ENCODE measurements at regions not wholly inside any gene's neighbourhood (a gene's known extent, or its start where the extent isn't known, plus 50 kb on each side); places are given as distances from the start of the nearest gene placed in this dataset.

DNA sequence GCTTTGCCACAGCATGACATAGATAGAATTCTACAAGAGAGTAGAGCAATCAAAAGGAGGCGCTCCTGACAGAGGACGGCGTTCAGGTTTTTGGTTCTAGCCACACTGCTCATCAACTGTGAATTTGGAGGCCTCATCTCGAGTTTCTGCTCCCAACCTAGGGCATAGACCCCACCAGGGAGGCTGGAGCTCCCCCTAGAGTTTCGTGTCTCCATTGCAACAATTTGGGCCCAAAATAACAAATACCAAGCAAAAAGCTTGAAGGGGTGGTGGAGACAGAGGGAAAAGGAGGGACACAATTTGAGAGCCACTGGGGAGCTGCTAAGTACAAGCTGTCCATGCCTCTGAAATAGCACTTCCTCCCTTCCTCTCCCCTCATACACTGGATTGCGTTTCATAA lies 297.0 kb downstream of the GPATCH2 start (continued):
- TF ChIP-seq BACH1 (IDR thresholded peaks at IDR 0.05; ENCODE audit: borderline replicate concordance) (no peak), SMC3 (IDR thresholded peaks at IDR 0.05; ENCODE audit: borderline replicate concordance, low read length) (peak; percentile 40), RAD21 (IDR thresholded peaks at IDR 0.05; ENCODE audit: insufficient read depth, low read depth, low read length) (peak; percentile 81)

GRCh38 chr1:217332431-217333065 lies 298.3 kb downstream of the GPATCH2 start:
- ChIA-PET SMC1A (ENCODE audit: uncharacterized antibody, unreplicated experiment) (interaction anchor here (1.4 kb wide), 1 partner anchor 10 kb away, joined by 3 read pairs; no protein-coding TSS in a partner anchor), RAD21 (ENCODE audit: unreplicated experiment) (no interaction called here), POLR2A (interaction anchor here (0.6 kb wide), 1 partner anchor 371 kb away, joined by 7 read pairs; no protein-coding TSS in a partner anchor), CTCF (interaction anchor here (1.1 to 1.9 kb wide), 2 partner anchors 17 to 283 kb away, joined by 3 to 7 read pairs; no protein-coding TSS in a partner anchor)
- ATAC-seq: no peak
- H3K27ac ChIP-seq (ENCODE audit: control insufficient read depth, insufficient read depth): no peak overlapping the region
- H3K9me3 ChIP-seq (replicated peaks; ENCODE audit: control insufficient read depth, insufficient read depth, low read length): no peaks in the 10 kb centered on the region
- in situ Hi-C loops (cut with MboI): no loop called here
- H4K20me1 ChIP-seq (ENCODE audit: control insufficient read depth, insufficient read depth): no peaks in the 10 kb centered on the region
- no peak for FAIRE-seq
- H3K27me3 ChIP-seq (replicated peaks in 1 of 2; ENCODE audit: control insufficient read depth in 2 of 2, insufficient read depth in 2 of 2, low read length in 1 of 2): peaks cover 0 to 3% of the 10 kb centered on the region in 2 experiments; a peak in 2 of 4 replicates
- no peak overlapping the region for H2AFZ ChIP-seq (ENCODE audit: control insufficient read depth, low read depth, low read length)
- no peak overlapping the region for H3K4me3 ChIP-seq
- H3K4me1 ChIP-seq (ENCODE audit: control insufficient read depth, insufficient read depth, low read length): no peaks in the 10 kb centered on the region
- no peak for DNase-seq (ENCODE audit: low read depth, low spot score)
- 33% methylated on average over 4 of the region's 4 CpGs for WGBS (ENCODE audit: insufficient coverage, insufficient replicate concordance, low lambda C conversion rate, missing lambda C conversion rate)
- BruUV-seq (replicated peaks): no TSS peak
- H3K36me3 ChIP-seq (ENCODE audit: control insufficient read depth in 2 of 2, insufficient read depth in 2 of 2, low read length in 1 of 2): no peaks in the 10 kb centered on the region
- no peak overlapping the region for H3K9ac ChIP-seq (ENCODE audit: control insufficient read depth, insufficient read depth, low read length)
- no peak for TF ChIP-seq RBBP5 (conservative IDR thresholded peaks at IDR 0.05)
- no peak for TF ChIP-seq ZNF384 (IDR thresholded peaks at IDR 0.05; ENCODE audit: borderline replicate concordance, low read depth, low read length)
- TF ChIP-seq MTA2 (IDR thresholded peaks at IDR 0.05; ENCODE audit: low read depth): no peak
- no peak for TF ChIP-seq JUND (IDR thresholded peaks at IDR 0.05; ENCODE audit: low read depth, low read length)
- H3K79me2 ChIP-seq (ENCODE audit: control insufficient read depth, insufficient read depth, low read length): no peaks in the 10 kb centered on the region
- intact Hi-C loops (cut with micrococcal nuclease; ENCODE audit: unreplicated experiment): no loop called here
- no peak overlapping the region for H3K4me2 ChIP-seq (ENCODE audit: control insufficient read depth, insufficient read depth)

All from GM12878 (cell line).